H1 (cell line): ENCODE measurements at regions not wholly inside any gene's neighbourhood (a gene's known extent, or its start where the extent isn't known, plus 50 kb on each side); places are given as distances from the start of the nearest gene placed in this dataset.

ENCODE experiments used
- ASH2L ChIP-seq: fragments of 200-600, 300-600 bp; sonication (generic); IDR thresholded peaks from one replicate; pipeline ENCODE4 v1.7.1; 2017; ENCODE audit warnings: low read length
- CBX8 ChIP-seq: fragments of 300-800, 300-1000 bp; sonication (generic); IDR thresholded peaks from 2 replicates; pipeline ENCODE4 v1.7.1; 2016; ENCODE audit warnings: low read depth, low read length, borderline replicate concordance
- HDAC2 ChIP-seq, 2 experiments: fragments of 300-600 bp in 1 of 2; sonication (generic) in 1 of 2; IDR thresholded peaks; 2 replicates each; pipeline ENCODE4 v1.6.1; 2011 to 2012; ENCODE audit warnings: low read depth in 2 of 2, low read length in 2 of 2, mild to moderate bottlenecking in 2 of 2, moderate library complexity in 2 of 2, borderline replicate concordance in 1 of 2, inconsistent platforms in 1 of 2
- SP4 ChIP-seq: IDR thresholded peaks from 2 replicates; pipeline ENCODE4 v1.6.1; 2012; ENCODE audit warnings: low read length, inconsistent platforms
- TAF7 ChIP-seq: optimal IDR thresholded peaks from 2 replicates; pipeline ENCODE3; 2011; ENCODE audit warnings: low read depth, mild to moderate bottlenecking, inconsistent platforms, low read length, moderate library complexity, borderline replicate concordance
- TBP ChIP-seq: IDR thresholded peaks from 2 replicates; pipeline ENCODE4 v1.6.1; 2011; ENCODE audit warnings: low read depth, low read length, improper control_type of control experiment

- TF ChIP-seq CBX8 = no peak
- no peak for TF ChIP-seq TAF7
- no peak for TF ChIP-seq TBP
- TF ChIP-seq ASH2L = no peak
- TF ChIP-seq SP4 = no peak
- no peak for TF ChIP-seq HDAC2 (IDR thresholded peaks at IDR 0.05; ENCODE audit: borderline replicate concordance in 1 of 2, low read depth in 2 of 2, low read length in 2 of 2)
These were observed 127.6 kb downstream of the GXYLT1 start (continued) for GRCh38 chr12:42017051-42017450.
